ENCODE measurements at regions not wholly inside any gene's neighbourhood (a gene's known extent, or its start where the extent isn't known, plus 50 kb on each side); places are given as distances from the start of the nearest gene placed in this dataset.

- no peak for DNase-seq
Measured at GRCh38 chr11:103676413-103676812, 360.0 kb upstream of the DDI1 start.

DNA sequence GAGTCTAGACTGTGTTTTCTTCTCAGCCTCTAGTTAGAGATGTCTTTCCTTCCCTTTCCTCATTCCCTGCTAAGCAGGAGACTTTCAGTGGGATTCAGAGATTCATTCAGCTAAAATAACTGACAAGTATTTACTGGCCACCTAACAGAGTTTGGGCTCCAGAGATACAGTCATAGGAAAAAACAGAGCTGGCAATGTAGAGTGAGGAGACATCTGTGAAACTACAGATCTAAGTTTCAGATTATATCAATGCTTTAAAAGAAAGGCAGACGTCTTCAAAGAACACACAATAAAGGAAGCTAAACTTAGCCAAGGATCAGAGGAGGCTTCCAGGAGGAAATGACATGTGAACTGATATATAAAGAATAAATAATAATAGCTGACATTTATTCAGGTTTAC is 355.6 kb upstream of the DDI1 start:
- DNase-seq, result no peak

GRCh38 chr11:103681855-103682254 is 354.6 kb upstream of the DDI1 start:
- no peak for DNase-seq

DNA sequence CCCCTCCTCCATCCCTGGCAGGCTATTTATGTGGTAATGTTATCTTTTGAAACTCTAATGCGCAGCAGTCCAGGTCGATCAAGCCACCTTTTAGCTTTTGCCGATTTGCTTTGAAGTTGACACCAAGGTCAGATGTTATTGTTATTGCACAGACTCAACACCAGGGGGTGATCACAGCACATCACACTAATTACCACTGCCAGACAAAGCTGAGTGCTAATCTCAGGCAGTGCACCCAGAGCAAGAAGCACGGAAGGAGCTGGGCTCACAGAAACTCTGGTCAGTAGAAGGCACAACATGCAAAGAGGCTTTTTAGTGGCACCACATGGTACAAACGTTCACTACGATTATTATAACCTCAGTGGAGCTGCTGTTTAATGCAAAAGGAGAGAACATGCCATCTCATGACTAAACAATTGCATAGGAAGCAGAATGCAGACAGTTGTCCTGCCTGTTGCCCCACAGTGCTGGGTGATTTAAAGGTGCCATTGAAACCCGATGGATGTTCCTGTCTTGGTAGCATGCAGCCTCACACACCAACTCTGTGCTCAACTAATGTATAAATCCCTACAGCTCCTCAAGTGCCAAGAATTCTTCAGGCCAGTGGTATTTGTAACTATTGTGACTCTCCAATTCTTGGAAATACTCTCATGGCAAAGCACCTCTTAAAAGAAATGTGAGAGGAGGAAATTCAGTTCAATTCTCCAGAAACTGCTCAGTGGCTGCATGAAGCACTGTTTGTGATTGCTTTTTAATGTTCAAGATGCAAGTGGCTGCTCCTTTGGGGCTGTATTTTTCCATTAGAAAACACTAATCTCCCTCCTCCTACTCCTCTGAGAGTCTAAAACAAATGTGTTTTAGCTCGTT is 353.9 kb upstream of the DDI1 start:
- DNase-seq, result peak; percentile 88

DNA sequence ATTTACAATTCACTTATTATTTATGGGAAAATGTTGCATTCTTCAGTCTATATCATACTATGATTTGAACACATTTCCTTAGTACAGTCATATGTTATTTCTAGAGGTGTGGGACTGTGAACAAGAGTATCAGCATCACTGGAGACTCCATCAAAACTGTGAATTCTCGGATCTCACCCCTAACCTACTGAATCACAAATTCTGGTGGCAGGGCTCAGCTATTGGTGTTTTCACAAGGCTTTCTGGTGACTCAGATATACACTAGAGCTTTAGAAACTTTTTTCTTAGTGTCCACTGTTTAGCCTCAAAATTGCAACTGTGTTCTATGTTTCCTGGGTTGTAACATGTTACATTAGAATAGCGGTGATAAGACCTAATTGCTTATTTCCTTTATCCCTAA is 352.9 kb upstream of the DDI1 start:
- no peak for DNase-seq

DNA sequence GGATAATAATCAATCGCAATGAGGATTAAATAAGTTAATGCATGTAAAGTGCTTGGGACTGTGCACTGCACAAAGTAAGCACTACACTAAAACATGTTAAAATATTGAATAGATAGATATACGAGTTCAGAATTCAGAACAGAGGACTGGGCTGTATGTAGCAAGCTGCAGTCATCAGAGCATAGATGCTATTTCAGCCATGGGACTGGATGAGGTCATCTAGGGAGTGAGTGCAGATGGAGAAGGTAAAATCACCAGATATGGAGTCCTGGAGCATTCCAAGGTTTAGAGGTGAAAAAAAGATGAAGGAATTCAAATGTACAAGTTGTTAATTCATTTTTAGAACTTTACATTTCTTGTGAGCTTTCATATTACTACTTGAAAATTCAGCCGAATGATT is 347.5 kb upstream of the DDI1 start:
- no peak for DNase-seq

- DNase-seq, result no peak
Measured at GRCh38 chr11:103690356-103690755, 346.1 kb upstream of the DDI1 start.

DNA sequence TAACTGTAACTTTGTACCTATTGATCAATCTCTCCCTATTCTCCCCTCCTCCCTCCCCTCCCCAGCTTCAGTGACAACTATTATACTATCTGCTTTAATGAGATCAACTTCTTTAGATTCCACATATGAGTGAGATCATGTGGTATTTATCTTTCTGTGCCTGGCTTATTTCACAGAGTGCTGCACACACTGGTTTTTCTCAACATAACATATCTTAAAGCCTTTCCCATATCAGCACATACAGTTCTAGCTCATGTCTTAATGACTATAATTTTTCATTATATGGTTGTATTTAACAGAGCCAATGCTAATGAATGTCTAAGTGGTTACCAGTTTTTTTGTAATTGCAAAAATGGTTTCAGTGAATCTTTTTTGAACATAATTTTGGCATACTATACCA is 340.3 kb upstream of the DDI1 start:
- no peak for DNase-seq

GRCh38 chr11:103699216-103699615 is 337.2 kb upstream of the DDI1 start:
- no peak for DNase-seq

GRCh38 chr11:103699656-103700055 is 336.8 kb upstream of the DDI1 start:
- no peak for DNase-seq

- DNase-seq, result no peak
Measured at GRCh38 chr11:103700622-103701021, 335.8 kb upstream of the DDI1 start.

DNA sequence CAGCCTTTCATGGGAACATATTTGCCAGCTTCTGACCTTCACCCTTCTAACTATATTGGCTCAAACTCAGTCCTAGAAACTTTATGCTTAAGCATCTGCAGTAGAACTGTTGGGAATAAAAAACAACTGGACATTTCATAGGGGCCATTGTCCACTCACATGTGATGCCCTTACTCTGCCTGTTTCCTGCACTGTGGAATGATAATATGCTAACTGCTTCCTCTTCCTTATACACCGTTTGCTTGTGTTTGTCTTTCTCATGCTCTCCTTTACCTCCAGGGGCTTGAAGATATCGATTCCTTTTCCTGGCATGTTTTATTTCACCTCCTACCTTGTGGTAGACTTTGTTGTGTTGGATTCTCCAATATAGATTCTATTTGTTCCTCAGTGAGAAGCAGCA is 333.0 kb upstream of the DDI1 start:
- no peak for DNase-seq

DNA sequence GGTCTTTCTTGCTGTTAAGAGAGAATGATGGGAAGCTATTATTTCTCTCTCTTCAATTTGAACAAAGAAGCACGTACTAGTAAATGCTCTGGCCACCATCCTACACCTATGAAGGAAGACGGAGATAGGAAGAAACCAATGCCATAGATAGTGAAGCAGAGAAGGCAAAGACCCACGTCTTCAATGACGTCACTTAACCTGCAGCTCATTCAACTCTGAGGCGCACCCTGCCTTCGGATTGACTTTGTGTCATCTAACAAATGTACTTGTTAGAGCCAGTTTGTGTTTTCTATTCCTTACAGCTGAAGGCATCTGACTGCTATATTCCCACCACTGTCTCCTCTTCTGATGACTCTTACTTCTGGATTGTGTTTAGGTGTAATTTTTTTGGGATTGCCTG is 332.5 kb upstream of the DDI1 start:
- DNase-seq, result no peak

DNA sequence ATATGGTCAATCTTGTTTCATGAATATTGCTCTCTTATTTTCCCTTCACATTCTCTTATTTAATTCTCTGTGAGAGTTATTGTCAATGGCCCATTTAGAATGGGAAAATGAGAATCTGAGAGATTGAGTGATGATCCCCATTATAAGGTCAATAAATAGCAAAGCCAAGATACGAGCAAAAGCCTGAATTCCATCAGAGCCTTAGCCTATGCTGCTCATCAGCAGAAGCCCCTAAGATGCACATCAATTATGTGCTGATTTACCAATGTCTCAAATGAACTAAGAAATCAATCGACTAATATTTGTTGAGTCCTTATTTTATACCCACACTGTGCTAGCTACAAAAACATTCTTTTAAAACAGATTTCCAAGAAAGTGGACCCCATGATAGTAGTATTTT is 330.8 kb upstream of the DDI1 start:
- no peak for DNase-seq

GRCh38 chr11:103709371-103709770 is 327.1 kb upstream of the DDI1 start:
- DNase-seq, result no peak

GRCh38 chr11:103714246-103714645 is 322.2 kb upstream of the DDI1 start:
- DNase-seq, result no peak

DNA sequence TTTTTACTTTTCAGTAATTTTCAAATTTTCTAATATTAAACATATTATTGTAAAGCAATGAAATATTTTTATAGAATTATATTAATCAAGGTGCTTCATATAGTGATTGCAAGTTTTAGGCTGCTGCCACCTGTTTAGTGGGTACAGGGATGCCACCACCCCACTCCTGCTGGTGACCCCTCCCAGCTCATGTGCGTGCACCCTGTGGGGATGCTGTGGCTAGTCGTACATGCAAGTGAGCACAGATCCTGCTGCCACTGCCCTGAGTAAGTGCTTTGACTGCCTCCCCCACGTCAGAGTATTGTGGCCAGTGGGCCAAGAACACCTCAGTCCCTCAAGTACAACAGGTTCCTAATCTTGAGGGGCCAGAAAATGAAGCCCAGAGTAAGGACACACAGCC is 320.1 kb upstream of the DDI1 start:
- DNase-seq, result no peak

DNA sequence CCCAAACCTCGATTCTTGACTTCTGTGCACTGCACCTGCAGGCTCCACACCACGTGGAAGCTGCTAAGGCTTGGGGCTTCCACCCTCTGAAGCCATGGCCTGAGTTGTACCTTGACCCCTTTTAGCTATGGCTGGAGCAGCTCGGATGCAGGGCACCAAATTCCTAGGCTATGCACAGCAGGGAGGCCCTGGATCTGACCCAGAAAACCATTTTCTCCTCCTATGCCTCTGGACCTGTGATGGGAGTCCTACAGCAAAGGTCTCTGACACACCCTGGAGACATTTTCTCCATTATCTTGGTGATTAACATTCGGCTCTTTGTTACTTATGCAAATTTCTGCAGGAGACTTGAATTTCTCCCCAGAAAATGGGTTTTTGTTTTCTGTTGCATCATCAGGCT is 309.2 kb upstream of the DDI1 start:
- no peak for DNase-seq

DNA sequence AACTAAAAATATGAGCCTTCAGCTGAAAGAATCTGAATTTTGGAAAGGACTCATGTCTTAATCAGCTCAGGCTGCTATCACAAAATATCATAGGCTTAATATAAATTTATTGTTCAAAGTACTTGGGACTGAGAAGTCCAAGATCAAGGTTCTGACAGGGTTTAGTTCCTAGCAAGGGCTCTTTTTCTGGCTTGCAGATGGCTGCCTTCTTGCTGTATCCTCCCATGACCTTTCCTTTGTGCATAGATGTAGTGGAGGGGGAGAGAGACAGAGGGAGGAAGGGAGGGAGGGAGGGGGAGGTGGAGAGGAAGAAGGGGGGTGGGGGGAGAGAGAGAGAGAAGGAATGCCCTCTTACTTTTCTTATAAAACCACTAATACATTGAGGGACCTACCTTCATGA is 306.8 kb upstream of the DDI1 start:
- no peak for DNase-seq

- DNase-seq, result no peak
Measured at GRCh38 chr11:103730131-103730940, 306.1 kb upstream of the DDI1 start.

GRCh38 chr11:103731670-103732069 is 304.8 kb upstream of the DDI1 start:
- DNase-seq, result no peak

DNA sequence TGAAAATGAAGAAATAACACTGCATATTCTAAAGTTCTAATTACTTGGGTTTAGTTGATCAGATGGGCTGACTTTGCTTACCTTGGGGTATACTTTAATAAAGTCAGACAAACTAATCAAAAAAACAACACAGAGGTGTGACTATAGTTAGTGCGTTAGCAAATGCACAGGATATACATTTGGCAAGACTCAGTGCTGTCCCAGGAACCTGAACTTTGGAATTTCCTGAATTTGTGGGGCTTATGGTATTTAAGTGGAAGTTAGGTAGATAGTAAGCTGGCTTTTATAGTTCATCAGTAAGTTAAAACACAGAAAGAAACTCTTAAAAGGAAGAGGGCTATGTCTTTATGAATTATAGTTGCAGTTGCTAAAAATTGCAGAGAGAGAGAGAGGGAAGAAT is 302.6 kb upstream of the DDI1 start:
- DNase-seq, result no peak

DNA sequence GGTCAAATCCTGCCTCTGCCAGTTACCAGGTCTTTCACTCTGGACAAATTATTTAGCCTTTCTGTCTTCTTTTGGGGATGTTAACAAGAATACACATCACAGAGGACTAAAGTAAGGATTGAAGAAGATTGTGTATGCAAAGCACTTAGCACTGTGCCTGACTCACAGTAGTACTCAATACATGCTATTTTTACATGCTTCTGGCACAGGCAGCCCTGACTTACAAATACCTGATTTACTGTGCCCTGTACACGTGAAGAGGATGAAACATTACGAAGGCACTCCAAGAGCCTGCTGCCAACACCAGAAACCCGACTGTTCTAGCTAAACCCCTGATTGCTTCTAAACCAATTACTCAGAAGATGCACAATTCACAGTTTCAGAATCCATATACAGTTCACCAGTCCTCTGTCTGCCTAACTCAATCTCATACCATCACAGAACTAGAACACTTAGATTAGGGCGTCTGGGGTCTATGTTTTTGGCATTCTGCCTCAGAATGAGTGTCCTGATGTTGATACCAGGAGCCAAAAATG is 300.9 kb upstream of the DDI1 start:
- no peak for DNase-seq
